ENCODE measurements at regions not wholly inside any gene's neighbourhood (a gene's known extent, or its start where the extent isn't known, plus 50 kb on each side); places are given as distances from the start of the nearest gene placed in this dataset.

GRCh38 chr2:187854801-187855200, 300.6 kb upstream of the TFPI start:
- no peak for TF ChIP-seq POLR2A (IDR thresholded peaks at IDR 0.05)
- no peak for TF ChIP-seq EP300 (IDR thresholded peaks at IDR 0.05)
- TF ChIP-seq, protein P1, sequence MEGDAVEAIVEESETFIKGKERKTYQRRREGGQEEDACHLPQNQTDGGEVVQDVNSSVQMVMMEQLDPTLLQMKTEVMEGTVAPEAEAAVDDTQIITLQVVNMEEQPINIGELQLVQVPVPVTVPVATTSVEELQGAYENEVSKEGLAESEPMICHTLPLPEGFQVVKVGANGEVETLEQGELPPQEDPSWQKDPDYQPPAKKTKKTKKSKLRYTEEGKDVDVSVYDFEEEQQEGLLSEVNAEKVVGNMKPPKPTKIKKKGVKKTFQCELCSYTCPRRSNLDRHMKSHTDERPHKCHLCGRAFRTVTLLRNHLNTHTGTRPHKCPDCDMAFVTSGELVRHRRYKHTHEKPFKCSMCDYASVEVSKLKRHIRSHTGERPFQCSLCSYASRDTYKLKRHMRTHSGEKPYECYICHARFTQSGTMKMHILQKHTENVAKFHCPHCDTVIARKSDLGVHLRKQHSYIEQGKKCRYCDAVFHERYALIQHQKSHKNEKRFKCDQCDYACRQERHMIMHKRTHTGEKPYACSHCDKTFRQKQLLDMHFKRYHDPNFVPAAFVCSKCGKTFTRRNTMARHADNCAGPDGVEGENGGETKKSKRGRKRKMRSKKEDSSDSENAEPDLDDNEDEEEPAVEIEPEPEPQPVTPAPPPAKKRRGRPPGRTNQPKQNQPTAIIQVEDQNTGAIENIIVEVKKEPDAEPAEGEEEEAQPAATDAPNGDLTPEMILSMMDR (IDR thresholded peaks at IDR 0.05): no peak

All from stomach (tissue), 4 donors.